ENCODE measurements at regions not wholly inside any gene's neighbourhood (a gene's known extent, or its start where the extent isn't known, plus 50 kb on each side); places are given as distances from the start of the nearest gene placed in this dataset.

GRCh38 chr16:56140645-56141044 lies 50.6 kb upstream of the GNAO1 start:
- no peak for DNase-seq (ENCODE audit: low read depth in 1 of 2, low spot score in 1 of 2)

GRCh38 chr16:56137269-56137668 lies 54.0 kb upstream of the GNAO1 start:
- no peak for DNase-seq (ENCODE audit: low read depth in 1 of 2, low spot score in 1 of 2)

DNA sequence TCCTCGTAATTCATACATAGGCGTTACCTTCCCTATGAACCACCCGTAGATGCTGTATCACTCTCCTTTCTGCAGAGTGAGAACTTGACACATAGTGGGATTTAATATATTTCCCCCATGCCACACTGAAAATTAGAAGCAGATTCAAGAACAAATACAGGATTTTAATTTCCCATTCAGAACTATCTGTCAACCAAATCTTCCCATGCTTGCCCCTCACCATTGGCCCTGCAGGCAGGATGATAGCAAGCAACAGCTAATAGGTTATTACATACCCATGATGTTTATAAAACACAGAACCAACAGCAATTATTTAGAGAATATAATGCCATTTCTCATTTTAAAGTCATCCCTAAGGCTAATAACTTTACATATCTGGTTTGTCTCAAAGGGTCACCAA lies 55.0 kb upstream of the GNAO1 start:
- no peak for DNase-seq (ENCODE audit: low read depth in 1 of 2, low spot score in 1 of 2)

GRCh38 chr16:56134790-56135189 lies 56.5 kb upstream of the GNAO1 start:
- no peak for DNase-seq (ENCODE audit: low read depth in 1 of 2, low spot score in 1 of 2)

DNA sequence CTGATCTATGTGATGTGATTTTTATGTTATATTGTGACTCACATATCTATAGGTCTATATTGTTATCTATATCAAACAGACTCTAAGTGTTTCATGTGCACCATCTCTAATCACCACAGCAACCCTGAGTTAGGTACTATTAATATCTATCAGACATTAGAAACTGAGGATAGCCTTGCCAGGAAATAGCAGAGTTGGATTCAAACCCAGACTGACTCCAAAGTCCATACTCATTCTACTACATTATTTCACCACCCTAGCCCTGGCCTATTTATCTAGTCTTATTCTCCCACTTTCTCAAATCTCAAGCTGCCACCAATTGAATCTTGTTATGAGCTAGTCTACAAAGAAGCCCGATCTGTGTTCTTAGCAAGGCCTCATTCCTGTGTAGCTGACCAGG lies 65.4 kb upstream of the GNAO1 start:
- no peak for DNase-seq (ENCODE audit: low read depth in 1 of 2, low spot score in 1 of 2)

- no peak for DNase-seq (ENCODE audit: low read depth in 1 of 2, low spot score in 1 of 2)
Measured at GRCh38 chr16:56122251-56122650, 69.0 kb upstream of the GNAO1 start.

DNA sequence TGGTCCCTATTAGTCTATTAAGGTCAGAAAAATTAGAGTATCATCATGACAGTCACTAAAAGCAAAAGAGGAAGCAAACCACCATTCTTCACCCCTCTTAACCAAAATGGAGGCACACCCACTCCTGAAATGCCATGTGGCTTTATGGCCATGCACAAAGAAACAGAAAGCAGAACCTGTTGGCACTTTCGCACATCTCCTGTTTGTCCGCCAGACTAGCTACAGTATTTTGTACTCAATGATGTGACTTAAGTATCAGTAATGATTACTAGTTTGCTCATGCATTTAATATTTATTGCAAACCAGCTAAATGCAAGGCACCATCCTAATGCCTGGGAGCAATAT lies 70.2 kb upstream of the GNAO1 start:
- DNase-seq (ENCODE audit: low read depth in 1 of 2, low spot score in 1 of 2): no peak

GRCh38 chr16:56120447-56121155 lies 70.7 kb upstream of the GNAO1 start:
- no peak for DNase-seq (ENCODE audit: low read depth in 1 of 2, low spot score in 1 of 2)

DNA sequence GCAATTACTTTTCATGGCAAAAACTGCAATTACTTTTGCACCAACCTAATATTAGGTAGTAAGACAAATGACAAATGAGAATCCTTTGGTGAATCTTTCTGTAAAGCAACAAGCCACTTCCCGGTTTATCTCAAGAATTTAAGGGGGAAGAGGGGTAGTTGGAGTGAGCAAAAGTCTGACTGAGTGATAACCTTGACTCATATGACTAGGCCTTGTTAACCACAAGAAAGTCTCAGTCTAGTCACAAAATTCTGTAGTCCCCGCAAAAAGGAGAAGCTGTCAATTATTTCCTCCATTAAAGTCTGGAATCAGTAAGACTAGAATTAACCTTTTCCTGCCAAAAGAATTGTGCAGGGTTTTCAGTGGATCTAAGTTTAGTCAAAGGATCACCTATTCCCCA lies 72.2 kb upstream of the GNAO1 start:
- no peak for DNase-seq (ENCODE audit: low read depth in 1 of 2, low spot score in 1 of 2)

- DNase-seq (ENCODE audit: low read depth in 1 of 2, low spot score in 1 of 2): no peak
Measured at GRCh38 chr16:56116577-56116964, 74.7 kb upstream of the GNAO1 start.

GRCh38 chr16:56115817-56116576 lies 75.3 kb upstream of the GNAO1 start:
- DNase-seq (ENCODE audit: low read depth in 1 of 2, low spot score in 1 of 2): no peak

GRCh38 chr16:56113223-56113622 lies 78.1 kb upstream of the GNAO1 start:
- no peak for DNase-seq (ENCODE audit: low read depth in 1 of 2, low spot score in 1 of 2)

- DNase-seq (ENCODE audit: low read depth in 1 of 2, low spot score in 1 of 2): no peak
Measured at GRCh38 chr16:56111100-56111499, 80.2 kb upstream of the GNAO1 start.

- DNase-seq (ENCODE audit: low read depth in 1 of 2, low spot score in 1 of 2): no peak
Measured at GRCh38 chr16:56109994-56110393, 81.3 kb upstream of the GNAO1 start.

DNA sequence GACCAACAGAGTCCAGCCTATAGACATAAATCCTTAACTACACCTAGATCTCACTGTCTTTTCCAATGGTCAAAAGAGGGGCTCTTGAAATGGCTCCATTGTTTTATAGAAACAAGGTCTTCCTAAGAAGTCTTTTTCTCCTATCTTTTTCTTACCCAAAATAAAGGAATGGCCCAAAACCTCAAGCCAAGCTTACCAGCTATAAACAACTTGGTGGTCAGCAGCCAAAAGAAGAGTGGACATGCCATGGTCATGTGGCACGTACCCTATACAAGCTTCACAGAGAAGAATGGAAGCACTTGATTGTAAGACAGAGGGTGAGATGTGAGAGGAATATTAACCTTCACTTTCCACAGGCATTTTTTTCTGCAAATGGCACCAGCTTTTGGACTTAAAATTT lies 82.1 kb upstream of the GNAO1 start:
- no peak for DNase-seq (ENCODE audit: low read depth in 1 of 2, low spot score in 1 of 2)

DNA sequence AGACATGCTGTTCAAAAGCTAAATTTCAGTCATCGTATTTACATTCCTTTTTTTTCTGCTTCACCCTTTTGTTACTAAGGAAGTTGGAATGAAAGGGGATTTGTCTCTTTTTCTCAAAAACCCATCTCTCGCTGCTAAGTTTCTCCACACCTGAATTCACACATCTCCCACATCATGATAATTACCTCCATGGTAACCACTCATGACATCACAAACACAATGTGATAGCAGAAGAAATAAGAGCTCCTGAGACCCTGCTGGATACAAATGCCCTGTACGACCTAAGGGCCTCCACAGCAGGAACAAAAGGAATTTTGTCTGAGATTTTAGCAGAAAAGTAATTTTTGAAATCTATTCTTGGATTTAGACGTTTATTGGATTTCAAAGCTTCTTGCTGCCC lies 82.6 kb upstream of the GNAO1 start:
- DNase-seq (ENCODE audit: low read depth in 1 of 2, low spot score in 1 of 2): no peak

DNA sequence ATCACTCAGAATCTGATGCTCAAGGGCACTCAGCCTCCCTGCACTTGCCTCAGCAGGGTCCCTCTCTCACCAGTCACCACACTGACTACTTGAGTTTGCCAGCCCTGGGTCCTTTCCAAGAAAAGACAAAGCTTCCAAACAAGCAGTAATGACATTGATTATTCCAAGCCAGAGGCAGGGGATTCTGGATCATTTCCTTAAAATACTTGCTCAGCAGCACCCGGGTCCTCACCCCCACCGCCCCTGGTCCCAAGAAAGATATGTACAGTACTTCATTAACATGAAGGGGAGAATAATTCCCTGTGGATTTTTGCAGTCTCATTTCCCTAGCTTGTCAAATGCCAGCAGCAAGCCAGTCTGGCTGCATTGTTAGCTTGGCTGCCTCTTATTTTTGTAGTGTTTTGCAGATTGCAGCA lies 83.2 kb upstream of the GNAO1 start:
- DNase-seq (ENCODE audit: low read depth in 1 of 2, low spot score in 1 of 2): no peak

DNA sequence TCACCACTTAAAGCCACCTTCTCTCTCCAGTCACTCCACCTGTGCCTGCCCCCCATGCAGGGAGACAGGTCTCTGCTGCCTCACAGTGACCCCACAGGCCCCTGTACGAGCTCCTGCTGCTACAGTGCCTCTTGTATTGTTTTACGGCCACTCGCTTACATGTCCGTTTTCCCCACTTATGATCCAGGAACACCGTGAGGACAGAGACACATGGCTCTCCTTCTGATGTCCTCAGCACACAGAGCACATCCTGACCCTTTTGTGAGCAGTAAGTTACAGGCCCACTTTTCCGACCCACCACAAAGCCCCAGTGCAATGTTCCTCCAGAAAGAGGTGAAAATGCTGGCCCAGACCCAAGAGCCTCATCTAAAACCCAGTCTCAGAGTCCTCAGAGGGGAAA lies 84.8 kb upstream of the GNAO1 start:
- DNase-seq (ENCODE audit: low read depth in 1 of 2, low spot score in 1 of 2): no peak

DNA sequence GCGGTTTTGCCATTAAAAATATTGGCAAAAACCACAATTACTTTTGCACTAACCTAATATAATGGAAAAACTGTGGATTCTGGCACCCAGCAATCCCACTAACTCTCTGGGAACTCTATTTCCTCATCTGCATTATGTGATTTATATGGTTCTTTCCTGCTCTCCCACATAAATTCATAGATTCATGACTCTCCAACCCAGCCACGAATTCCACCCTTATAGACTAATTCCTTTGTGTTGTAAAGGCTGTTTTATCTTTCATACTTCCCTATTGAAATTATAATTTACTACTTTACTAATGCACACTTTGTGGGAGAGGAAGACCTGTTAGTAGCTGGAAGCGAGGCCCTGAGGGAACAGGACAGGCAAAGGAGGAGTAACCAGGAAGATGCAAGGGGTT lies 88.4 kb upstream of the GNAO1 start:
- no peak for DNase-seq (ENCODE audit: low read depth in 1 of 2, low spot score in 1 of 2)

DNA sequence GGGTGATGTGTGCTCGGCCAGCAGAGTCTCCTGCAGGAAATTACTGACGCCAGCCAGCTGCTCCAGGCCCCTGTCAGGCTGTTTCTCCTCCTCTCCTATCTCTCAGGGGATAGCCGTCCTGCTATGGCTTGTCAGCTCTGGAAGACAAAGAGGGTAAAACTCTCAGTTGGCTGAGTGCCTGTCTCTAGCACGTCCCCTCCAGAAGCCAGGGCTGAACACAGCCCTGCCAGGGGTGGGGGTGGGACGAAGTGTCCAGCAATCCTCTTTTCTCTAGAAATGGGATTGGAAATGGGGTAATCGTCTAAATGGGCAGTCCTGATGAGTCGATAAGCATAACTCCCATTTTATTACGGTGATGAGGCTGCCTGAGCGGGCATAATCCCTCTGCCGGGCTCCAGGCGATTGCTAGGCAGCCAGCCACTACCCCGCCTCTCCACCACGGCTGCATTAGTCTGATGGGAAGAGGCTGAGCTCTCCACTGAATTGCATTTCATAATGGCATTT lies 89.1 kb upstream of the GNAO1 start:
- DNase-seq (ENCODE audit: low read depth in 1 of 2, low spot score in 1 of 2): no peak

- no peak for DNase-seq (ENCODE audit: low read depth in 1 of 2, low spot score in 1 of 2)
Measured at GRCh38 chr16:56101480-56101879, 89.8 kb upstream of the GNAO1 start.

DNA sequence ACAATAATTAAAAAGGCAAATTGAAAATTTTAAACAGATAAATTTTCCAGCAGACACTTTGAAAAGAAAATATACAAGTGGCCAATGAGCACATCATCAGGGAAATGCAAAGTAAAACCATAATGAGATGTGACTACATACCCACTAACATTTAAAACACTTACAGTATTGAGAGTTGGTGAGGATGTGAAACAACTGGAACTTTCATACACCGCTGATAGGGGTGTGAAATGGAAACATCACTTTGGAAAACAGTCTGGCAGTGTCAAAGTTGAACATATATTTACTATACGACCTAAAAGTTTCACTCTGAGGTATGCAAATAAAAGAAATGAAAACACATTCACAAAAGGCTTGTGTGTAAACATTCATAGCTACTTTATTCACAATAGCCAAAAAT lies 94.0 kb upstream of the GNAO1 start:
- no peak for DNase-seq (ENCODE audit: low read depth in 1 of 2, low spot score in 1 of 2)

DNA sequence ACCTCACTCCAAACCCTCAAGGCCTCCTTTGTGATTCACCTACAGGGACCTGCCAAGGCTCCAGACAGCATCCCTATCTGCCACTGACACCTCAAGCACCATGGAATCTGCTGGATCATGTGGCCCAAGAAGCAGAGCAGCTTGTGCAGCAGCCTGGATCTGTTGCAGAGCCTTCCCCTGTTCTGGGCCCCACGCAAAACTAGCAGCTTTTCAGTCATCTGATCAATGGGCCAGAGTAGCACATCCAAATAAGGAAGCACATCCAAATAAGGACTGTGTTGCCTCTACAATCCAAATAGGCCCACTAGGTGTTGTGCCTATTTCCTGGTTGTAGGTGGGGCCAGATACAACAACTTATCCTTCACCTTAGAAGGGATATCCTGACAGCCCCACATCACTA lies 97.1 kb upstream of the GNAO1 start:
- DNase-seq (ENCODE audit: low read depth in 1 of 2, low spot score in 1 of 2): no peak

All from activated CD4-positive, alpha-beta T cell treated with anti-CD3 and anti-CD28 coated beads, Interleukin-2, amount 50 U/mL, for 24 hours (primary cell).